ENCODE measurements at regions not wholly inside any gene's neighbourhood (a gene's known extent, or its start where the extent isn't known, plus 50 kb on each side); places are given as distances from the start of the nearest gene placed in this dataset.

DNA sequence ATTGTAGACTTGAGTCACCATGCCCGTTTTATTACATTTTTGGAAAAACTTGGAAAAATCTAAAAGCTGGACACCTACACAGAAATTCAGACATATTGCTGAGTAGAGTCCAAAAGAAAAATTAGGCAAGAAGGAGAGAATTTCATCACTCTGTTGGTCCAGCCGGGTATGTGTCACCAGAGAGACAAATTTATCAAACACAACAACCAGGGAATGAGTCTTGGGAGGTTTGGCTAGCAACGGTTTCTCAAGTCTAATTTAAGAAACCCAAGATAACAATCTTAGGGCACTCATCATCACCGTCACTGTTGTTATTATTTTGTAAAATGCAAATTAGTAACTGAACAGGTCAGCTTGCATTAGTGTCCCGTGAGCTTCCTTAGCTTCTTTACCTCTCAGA is 197.5 kb upstream of the C2CD4B start:
- WGBS (ENCODE audit: insufficient coverage), result no CpG with 5 or more reads among the region's 5 CpGs
- no peaks in the 10 kb centered on the region for H3K4me1 ChIP-seq (ENCODE audit: control insufficient read depth in 2 of 2, insufficient read depth in 2 of 2, low read length in 2 of 2)
- no peak for DNase-seq
- H3K9me3 ChIP-seq (ENCODE audit: control extremely low read depth in 1 of 3, control insufficient read depth in 2 of 3, insufficient read depth in 1 of 3, low read length in 2 of 3), result no peaks in the 10 kb centered on the region
- no peak overlapping the region for H3K27ac ChIP-seq (ENCODE audit: low read length in 2 of 2)
- ChIA-PET POLR2A (no interaction called here), CTCF (no interaction called here)
- no peak overlapping the region for H3K4me3 ChIP-seq (ENCODE audit: control extremely low read depth in 1 of 5, extremely low read depth in 1 of 5, insufficient read depth in 1 of 5, low read depth in 2 of 5, low read length in 4 of 5)
- intact Hi-C loops (cut with micrococcal nuclease), result no loop called here
- H3K9ac ChIP-seq (ENCODE audit: low read length), result no peak overlapping the region
- H3K4me1 Mint-ChIP-seq, result no peaks in the 10 kb centered on the region
- H3K4me2 ChIP-seq (replicated peaks; ENCODE audit: low read depth, low read length, poor library complexity, severe bottlenecking), result no peak overlapping the region
- H3K27me3 Mint-ChIP-seq, result peaks cover 13% of the 10 kb centered on the region
- H3K27ac Mint-ChIP-seq, result no peak overlapping the region
- TF ChIP-seq, protein P1, sequence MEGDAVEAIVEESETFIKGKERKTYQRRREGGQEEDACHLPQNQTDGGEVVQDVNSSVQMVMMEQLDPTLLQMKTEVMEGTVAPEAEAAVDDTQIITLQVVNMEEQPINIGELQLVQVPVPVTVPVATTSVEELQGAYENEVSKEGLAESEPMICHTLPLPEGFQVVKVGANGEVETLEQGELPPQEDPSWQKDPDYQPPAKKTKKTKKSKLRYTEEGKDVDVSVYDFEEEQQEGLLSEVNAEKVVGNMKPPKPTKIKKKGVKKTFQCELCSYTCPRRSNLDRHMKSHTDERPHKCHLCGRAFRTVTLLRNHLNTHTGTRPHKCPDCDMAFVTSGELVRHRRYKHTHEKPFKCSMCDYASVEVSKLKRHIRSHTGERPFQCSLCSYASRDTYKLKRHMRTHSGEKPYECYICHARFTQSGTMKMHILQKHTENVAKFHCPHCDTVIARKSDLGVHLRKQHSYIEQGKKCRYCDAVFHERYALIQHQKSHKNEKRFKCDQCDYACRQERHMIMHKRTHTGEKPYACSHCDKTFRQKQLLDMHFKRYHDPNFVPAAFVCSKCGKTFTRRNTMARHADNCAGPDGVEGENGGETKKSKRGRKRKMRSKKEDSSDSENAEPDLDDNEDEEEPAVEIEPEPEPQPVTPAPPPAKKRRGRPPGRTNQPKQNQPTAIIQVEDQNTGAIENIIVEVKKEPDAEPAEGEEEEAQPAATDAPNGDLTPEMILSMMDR (IDR thresholded peaks at IDR 0.05), result no peak
- TF ChIP-seq EZH2 (IDR thresholded peaks at IDR 0.05; ENCODE audit: borderline replicate concordance, insufficient read depth, low read depth, low read length, poor library complexity, severe bottlenecking), result no peak
- H3K27me3 ChIP-seq (replicated peaks in 1 of 4; ENCODE audit: control extremely low read depth in 1 of 4, control insufficient read depth in 3 of 4, insufficient read depth in 4 of 4, low read length in 3 of 4), result peaks cover 0 to 3% (median 0%) of the 10 kb centered on the region in 4 experiments
- no peak overlapping the region for H2AFZ ChIP-seq (ENCODE audit: insufficient read depth, low read depth, low read length, poor library complexity, severe bottlenecking)
- no peak for ATAC-seq (ENCODE audit: low read depth)
- H4K20me1 ChIP-seq (ENCODE audit: control insufficient read depth, insufficient read depth, low read length, poor library complexity, severe bottlenecking), result no peaks in the 10 kb centered on the region
- no peaks in the 10 kb centered on the region for H3K79me2 ChIP-seq (ENCODE audit: control insufficient read depth, insufficient read depth, low read length)
- H3K36me3 ChIP-seq (replicated peaks in 1 of 2; ENCODE audit: control extremely low read depth in 1 of 2, control insufficient read depth in 1 of 2, extremely low read depth in 1 of 2, insufficient read depth in 2 of 2, low read length in 1 of 2), result no peaks in the 10 kb centered on the region
- H3K4me3 Mint-ChIP-seq, result no peak overlapping the region
- H3K9me3 Mint-ChIP-seq (ENCODE audit: insufficient read depth), result no peaks in the 10 kb centered on the region

DNA sequence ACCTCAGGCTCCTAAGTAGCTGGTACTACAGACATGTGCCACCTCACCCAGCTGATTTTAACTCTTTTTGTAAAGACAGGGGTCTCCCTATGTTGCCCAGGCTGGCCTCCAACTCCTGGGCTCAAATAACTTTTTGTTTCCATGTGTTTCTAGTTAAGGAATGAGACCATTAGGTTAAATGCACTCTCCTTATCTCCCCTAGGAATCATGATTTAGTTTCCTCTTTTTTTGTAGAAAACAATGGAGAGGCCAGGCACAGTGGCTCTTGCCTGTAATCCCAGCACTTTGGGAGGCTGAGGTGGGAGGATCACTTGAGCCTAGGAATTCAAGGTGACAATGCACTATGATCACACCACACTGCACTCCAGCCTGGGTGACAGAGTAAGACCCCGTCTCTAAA is 198.8 kb upstream of the C2CD4B start:
- peaks cover 0 to 3% (median 0%) of the 10 kb centered on the region in 4 experiments for H3K27me3 ChIP-seq (replicated peaks in 1 of 4; ENCODE audit: control extremely low read depth in 1 of 4, control insufficient read depth in 3 of 4, insufficient read depth in 4 of 4, low read length in 3 of 4)
- no peak overlapping the region for H3K9ac ChIP-seq (ENCODE audit: low read length)
- no peaks in the 10 kb centered on the region for H3K36me3 ChIP-seq (replicated peaks in 1 of 2; ENCODE audit: control extremely low read depth in 1 of 2, control insufficient read depth in 1 of 2, extremely low read depth in 1 of 2, insufficient read depth in 2 of 2, low read length in 1 of 2)
- H3K4me2 ChIP-seq (replicated peaks; ENCODE audit: low read depth, low read length, poor library complexity, severe bottlenecking), result no peak overlapping the region
- Mint-ChIP-seq H3K27me3 (peaks cover 16% of the 10 kb centered on the region), H3K4me3 (no peak overlapping the region), H3K9me3 (ENCODE audit: insufficient read depth) (no peaks in the 10 kb centered on the region), H3K27ac (no peak overlapping the region), H3K4me1 (no peaks in the 10 kb centered on the region)
- no peaks in the 10 kb centered on the region for H3K4me1 ChIP-seq (ENCODE audit: control insufficient read depth in 2 of 2, insufficient read depth in 2 of 2, low read length in 2 of 2)
- H3K27ac ChIP-seq (ENCODE audit: low read length in 2 of 2), result no peak overlapping the region
- no peak for DNase-seq
- no peaks in the 10 kb centered on the region for H4K20me1 ChIP-seq (ENCODE audit: control insufficient read depth, insufficient read depth, low read length, poor library complexity, severe bottlenecking)
- CTCF ChIA-PET, result no interaction called here
- no peaks in the 10 kb centered on the region for H3K79me2 ChIP-seq (ENCODE audit: control insufficient read depth, insufficient read depth, low read length)
- POLR2A ChIA-PET, result no interaction called here
- TF ChIP-seq, protein P1 (IDR thresholded peaks at IDR 0.05), result no peak
- TF ChIP-seq EZH2 (IDR thresholded peaks at IDR 0.05; ENCODE audit: borderline replicate concordance, insufficient read depth, low read depth, low read length, poor library complexity, severe bottlenecking), result no peak
- H3K9me3 ChIP-seq (ENCODE audit: control extremely low read depth in 1 of 3, control insufficient read depth in 2 of 3, insufficient read depth in 1 of 3, low read length in 2 of 3), result no peaks in the 10 kb centered on the region
- no peak overlapping the region for H3K4me3 ChIP-seq (ENCODE audit: control extremely low read depth in 1 of 5, extremely low read depth in 1 of 5, insufficient read depth in 1 of 5, low read depth in 2 of 5, low read length in 4 of 5)
- intact Hi-C loops (cut with micrococcal nuclease), result no loop called here
- H2AFZ ChIP-seq (ENCODE audit: insufficient read depth, low read depth, low read length, poor library complexity, severe bottlenecking), result no peak overlapping the region
- ATAC-seq (ENCODE audit: low read depth), result no peak
- no CpG with 5 or more reads among the region's 1 CpG for WGBS (ENCODE audit: insufficient coverage)

Measured in B cell (primary cell).